ENCODE measurements at regions not wholly inside any gene's neighbourhood (a gene's known extent, or its start where the extent isn't known, plus 50 kb on each side); places are given as distances from the start of the nearest gene placed in this dataset.

GRCh38 chr16:59651662-59652061 lies 917.5 kb upstream of the GOT2 start:
- intact Hi-C loops (cut with micrococcal nuclease) = no loop called here
- TF ChIP-seq, protein P1, sequence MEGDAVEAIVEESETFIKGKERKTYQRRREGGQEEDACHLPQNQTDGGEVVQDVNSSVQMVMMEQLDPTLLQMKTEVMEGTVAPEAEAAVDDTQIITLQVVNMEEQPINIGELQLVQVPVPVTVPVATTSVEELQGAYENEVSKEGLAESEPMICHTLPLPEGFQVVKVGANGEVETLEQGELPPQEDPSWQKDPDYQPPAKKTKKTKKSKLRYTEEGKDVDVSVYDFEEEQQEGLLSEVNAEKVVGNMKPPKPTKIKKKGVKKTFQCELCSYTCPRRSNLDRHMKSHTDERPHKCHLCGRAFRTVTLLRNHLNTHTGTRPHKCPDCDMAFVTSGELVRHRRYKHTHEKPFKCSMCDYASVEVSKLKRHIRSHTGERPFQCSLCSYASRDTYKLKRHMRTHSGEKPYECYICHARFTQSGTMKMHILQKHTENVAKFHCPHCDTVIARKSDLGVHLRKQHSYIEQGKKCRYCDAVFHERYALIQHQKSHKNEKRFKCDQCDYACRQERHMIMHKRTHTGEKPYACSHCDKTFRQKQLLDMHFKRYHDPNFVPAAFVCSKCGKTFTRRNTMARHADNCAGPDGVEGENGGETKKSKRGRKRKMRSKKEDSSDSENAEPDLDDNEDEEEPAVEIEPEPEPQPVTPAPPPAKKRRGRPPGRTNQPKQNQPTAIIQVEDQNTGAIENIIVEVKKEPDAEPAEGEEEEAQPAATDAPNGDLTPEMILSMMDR (conservative IDR thresholded peaks at IDR 0.05; ENCODE audit: low read depth, low read length) = no peak
- TF ChIP-seq EZH2phosphoT487 (IDR thresholded peaks at IDR 0.05; ENCODE audit: borderline replicate concordance, low read length) (no peak), EZH2 (IDR thresholded peaks at IDR 0.05; ENCODE audit: low read length, unreplicated experiment) (no peak)
- ChIA-PET POLR2A (ENCODE audit: unreplicated experiment) (no interaction called here), CTCF (no interaction called here)
- H3K4me3 ChIP-seq (ENCODE audit: low read length) = no peak overlapping the region
- H3K9me2 ChIP-seq (replicated peaks; ENCODE audit: low read length) = no peaks in the 10 kb centered on the region
- ATAC-seq (no peak), DNase-seq (no peak)
- no peak overlapping the region for H2AFZ ChIP-seq (ENCODE audit: low read length)
- no peaks in the 10 kb centered on the region for H3K4me1 ChIP-seq (ENCODE audit: insufficient read depth, low read length)
- no peak overlapping the region for H3K9ac ChIP-seq (ENCODE audit: low read length)
- H3K36me3 ChIP-seq (ENCODE audit: low read depth, low read length) = no peaks in the 10 kb centered on the region
- H3F3A ChIP-seq (ENCODE audit: low read length, unreplicated experiment) = no peaks in the 10 kb centered on the region
- BruUV-seq (replicated peaks) = no TSS peak
- H3K9me3 ChIP-seq (ENCODE audit: low read length) = no peaks in the 10 kb centered on the region
- no peaks in the 10 kb centered on the region for H4K20me1 ChIP-seq (ENCODE audit: low read length)
- no peak overlapping the region for H3K4me2 ChIP-seq (ENCODE audit: low read length)
- no peak overlapping the region for H3K27ac ChIP-seq (ENCODE audit: low read length)
- no peaks in the 10 kb centered on the region for H3K27me3 ChIP-seq (ENCODE audit: low read length)
- no peaks in the 10 kb centered on the region for H3K79me2 ChIP-seq (ENCODE audit: low read length)

DNA sequence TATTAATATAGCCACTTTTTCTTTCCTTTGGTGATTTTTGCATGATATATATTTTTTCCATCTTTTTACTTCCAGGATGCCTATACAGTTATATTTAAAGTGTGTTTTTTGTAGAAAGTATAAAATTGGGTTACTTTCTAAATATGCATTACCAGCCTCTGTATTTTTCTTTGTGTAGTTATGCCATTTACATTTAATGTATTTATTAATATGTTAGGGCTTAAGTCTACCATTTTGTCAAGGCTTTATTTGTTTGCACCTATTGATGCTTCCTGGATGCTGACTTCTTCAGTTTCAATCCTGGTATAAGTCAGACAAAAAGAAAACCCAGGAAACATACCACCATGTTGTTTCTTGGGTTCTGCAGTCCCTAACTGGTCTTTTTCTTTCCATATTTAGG lies 911.1 kb upstream of the GOT2 start:
- no TSS peak for BruUV-seq (replicated peaks)
- 0 out of 2 replicates have a peak, but pooled peaks cover 7% of the 10 kb centered on the region for H3K9me3 ChIP-seq (ENCODE audit: low read length)
- H3K27ac ChIP-seq (ENCODE audit: low read length) = no peak overlapping the region
- no peaks in the 10 kb centered on the region for H4K20me1 ChIP-seq (ENCODE audit: low read length)
- no peaks in the 10 kb centered on the region for H3K79me2 ChIP-seq (ENCODE audit: low read length)
- H3K9ac ChIP-seq (ENCODE audit: low read length) = no peak overlapping the region
- H3K9me2 ChIP-seq (replicated peaks; ENCODE audit: low read length) = no peaks in the 10 kb centered on the region
- H3K4me1 ChIP-seq (ENCODE audit: insufficient read depth, low read length) = no peaks in the 10 kb centered on the region
- TF ChIP-seq, protein P1 (conservative IDR thresholded peaks at IDR 0.05; ENCODE audit: low read depth, low read length) = no peak
- TF ChIP-seq EZH2 (IDR thresholded peaks at IDR 0.05; ENCODE audit: low read length, unreplicated experiment) = no peak
- no peak for TF ChIP-seq EZH2phosphoT487 (IDR thresholded peaks at IDR 0.05; ENCODE audit: borderline replicate concordance, low read length)
- H3K27me3 ChIP-seq (ENCODE audit: low read length) = no peaks in the 10 kb centered on the region
- no peak overlapping the region for H2AFZ ChIP-seq (ENCODE audit: low read length)
- POLR2A ChIA-PET (ENCODE audit: unreplicated experiment) = no interaction called here
- H3F3A ChIP-seq (ENCODE audit: low read length, unreplicated experiment) = no peaks in the 10 kb centered on the region
- no peak overlapping the region for H3K4me3 ChIP-seq (ENCODE audit: low read length)
- ATAC-seq = no peak
- no peaks in the 10 kb centered on the region for H3K36me3 ChIP-seq (ENCODE audit: low read depth, low read length)
- DNase-seq = no peak
- H3K4me2 ChIP-seq (ENCODE audit: low read length) = no peak overlapping the region
- CTCF ChIA-PET = no interaction called here
- intact Hi-C loops (cut with micrococcal nuclease) = no loop called here

DNA sequence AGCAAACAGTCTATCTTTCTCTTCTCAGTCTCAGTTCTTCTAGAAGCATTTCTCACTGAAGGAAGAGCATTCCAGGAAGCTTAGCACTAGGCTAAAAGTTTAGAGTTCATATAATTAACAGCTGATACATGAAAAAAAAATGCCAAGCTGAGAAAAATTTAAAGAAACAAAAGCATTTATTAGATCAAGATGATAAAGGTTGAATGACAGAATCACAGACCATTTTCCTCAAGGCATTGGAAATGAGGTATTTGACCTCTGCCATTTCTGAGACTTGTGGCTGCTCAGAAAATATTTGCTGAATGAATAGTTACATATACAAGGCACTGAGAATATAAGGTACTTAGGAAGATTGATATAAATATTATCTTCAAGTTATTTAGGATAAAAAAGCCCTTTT lies 901.6 kb upstream of the GOT2 start:
- ChIA-PET POLR2A (ENCODE audit: unreplicated experiment) (no interaction called here), CTCF (no interaction called here)
- H3K9me3 ChIP-seq (ENCODE audit: low read length) = no peaks in the 10 kb centered on the region
- no peaks in the 10 kb centered on the region for H3K79me2 ChIP-seq (ENCODE audit: low read length)
- no peak overlapping the region for H3K9ac ChIP-seq (ENCODE audit: low read length)
- no peak overlapping the region for H3K4me3 ChIP-seq (ENCODE audit: low read length)
- no peaks in the 10 kb centered on the region for H4K20me1 ChIP-seq (ENCODE audit: low read length)
- intact Hi-C loops (cut with micrococcal nuclease) = no loop called here
- peak; percentile 44 for DNase-seq
- H3K9me2 ChIP-seq (replicated peaks; ENCODE audit: low read length) = no peaks in the 10 kb centered on the region
- no peak overlapping the region for H3K4me2 ChIP-seq (ENCODE audit: low read length)
- TF ChIP-seq EZH2phosphoT487 (IDR thresholded peaks at IDR 0.05; ENCODE audit: borderline replicate concordance, low read length) (no peak), EZH2 (IDR thresholded peaks at IDR 0.05; ENCODE audit: low read length, unreplicated experiment) (no peak)
- TF ChIP-seq, protein P1 (conservative IDR thresholded peaks at IDR 0.05; ENCODE audit: low read depth, low read length) = no peak
- no peaks in the 10 kb centered on the region for H3K27me3 ChIP-seq (ENCODE audit: low read length)
- H3F3A ChIP-seq (ENCODE audit: low read length, unreplicated experiment) = no peaks in the 10 kb centered on the region
- no peaks in the 10 kb centered on the region for H3K36me3 ChIP-seq (ENCODE audit: low read depth, low read length)
- no peak for ATAC-seq
- no peak overlapping the region for H3K27ac ChIP-seq (ENCODE audit: low read length)
- no peak overlapping the region for H2AFZ ChIP-seq (ENCODE audit: low read length)
- no TSS peak for BruUV-seq (replicated peaks)
- no peaks in the 10 kb centered on the region for H3K4me1 ChIP-seq (ENCODE audit: insufficient read depth, low read length)

Data from PC-3 (cell line).